Body of pancreas (tissue), 4 donors: ENCODE measurements at regions not wholly inside any gene's neighbourhood (a gene's known extent, or its start where the extent isn't known, plus 50 kb on each side); places are given as distances from the start of the nearest gene placed in this dataset.

Experiments
- POLR2A ChIP-seq, 3 donors: fragments of 450-650 bp; IDR thresholded peaks; one replicate each; pipeline ENCODE4 v1.6.1; 2016; ENCODE audit warnings: antibody characterized with exemption in 3 of 3, mild to moderate bottlenecking in 2 of 3
- TF ChIP-seq, protein P1 (sequence below), 7 experiments: fragments of 450-650 bp in 4 of 7; fragments of 200-600 bp in 3 of 7; sonication (generic) in 3 of 7; IDR thresholded peaks; one replicate each; pipeline ENCODE4 v1.5.1; 2016 to 2019; ENCODE audit warnings: antibody characterized with exemption in 7 of 7

- TF ChIP-seq, protein P1, sequence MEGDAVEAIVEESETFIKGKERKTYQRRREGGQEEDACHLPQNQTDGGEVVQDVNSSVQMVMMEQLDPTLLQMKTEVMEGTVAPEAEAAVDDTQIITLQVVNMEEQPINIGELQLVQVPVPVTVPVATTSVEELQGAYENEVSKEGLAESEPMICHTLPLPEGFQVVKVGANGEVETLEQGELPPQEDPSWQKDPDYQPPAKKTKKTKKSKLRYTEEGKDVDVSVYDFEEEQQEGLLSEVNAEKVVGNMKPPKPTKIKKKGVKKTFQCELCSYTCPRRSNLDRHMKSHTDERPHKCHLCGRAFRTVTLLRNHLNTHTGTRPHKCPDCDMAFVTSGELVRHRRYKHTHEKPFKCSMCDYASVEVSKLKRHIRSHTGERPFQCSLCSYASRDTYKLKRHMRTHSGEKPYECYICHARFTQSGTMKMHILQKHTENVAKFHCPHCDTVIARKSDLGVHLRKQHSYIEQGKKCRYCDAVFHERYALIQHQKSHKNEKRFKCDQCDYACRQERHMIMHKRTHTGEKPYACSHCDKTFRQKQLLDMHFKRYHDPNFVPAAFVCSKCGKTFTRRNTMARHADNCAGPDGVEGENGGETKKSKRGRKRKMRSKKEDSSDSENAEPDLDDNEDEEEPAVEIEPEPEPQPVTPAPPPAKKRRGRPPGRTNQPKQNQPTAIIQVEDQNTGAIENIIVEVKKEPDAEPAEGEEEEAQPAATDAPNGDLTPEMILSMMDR (IDR thresholded peaks at IDR 0.05) = no peak
- TF ChIP-seq POLR2A (IDR thresholded peaks at IDR 0.05) = no peak
These were observed 99.3 kb downstream of the SPTSSA start for GRCh38 chr14:34362641-34363251.
